Stimulated activated CD4-positive, alpha-beta T cell treated with anti-CD3 and anti-CD28 coated beads, Interleukin-15, amount 100 ng/mL, for 48 hours (primary cell): ENCODE measurements at regions not wholly inside any gene's neighbourhood (a gene's known extent, or its start where the extent isn't known, plus 50 kb on each side); places are given as distances from the start of the nearest gene placed in this dataset.

Experiments used
- DNase-seq, 2 donors: peaks; one replicate each; pipeline ENCODE4 v3.0.0-alpha.2; 2020; ENCODE audit warnings: low read depth in 2 of 2

- DNase-seq: no peak
These were observed 105.8 kb upstream of the MAGEB18 start for GRCh38 chrX:26032111-26032912.

DNA sequence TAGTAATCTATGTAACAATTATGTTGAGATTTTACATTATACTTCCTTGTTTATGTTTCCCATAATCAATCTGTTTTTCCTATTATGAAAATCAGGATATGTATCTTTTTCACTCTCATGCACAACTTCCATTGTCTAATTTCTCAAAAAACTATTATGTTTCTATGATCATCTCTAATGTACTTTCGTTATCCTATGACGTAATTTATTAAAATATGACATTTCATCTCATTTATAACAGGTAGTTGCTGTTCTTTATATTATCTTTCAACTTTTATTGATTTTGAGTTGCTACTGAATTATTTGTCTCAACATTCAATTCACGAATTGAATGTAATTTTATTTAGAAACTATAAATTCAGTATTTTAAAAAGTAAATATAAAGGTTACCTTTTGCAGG, 100.8 kb upstream of the MAGEB18 start:
- DNase-seq: no peak

DNA sequence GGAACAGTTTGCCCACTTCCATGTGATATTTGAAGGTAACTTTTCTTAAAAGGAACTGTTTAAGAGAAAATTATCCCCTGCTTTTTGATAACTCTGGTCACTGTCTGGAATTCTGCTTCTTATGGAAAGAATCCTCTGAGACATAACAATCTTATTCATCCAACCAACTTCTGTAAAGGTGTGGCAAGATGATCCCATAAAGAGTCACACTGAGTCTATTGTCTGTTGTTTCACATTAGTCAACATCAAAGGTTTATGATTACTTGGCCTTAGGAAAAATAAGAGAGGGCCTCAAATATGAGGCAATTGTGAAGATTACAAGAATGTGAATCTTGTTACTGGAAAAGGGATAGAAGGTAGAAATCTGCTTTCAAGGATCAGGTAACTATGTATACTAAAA, 88.0 kb upstream of the MAGEB18 start:
- no peak for DNase-seq

DNA sequence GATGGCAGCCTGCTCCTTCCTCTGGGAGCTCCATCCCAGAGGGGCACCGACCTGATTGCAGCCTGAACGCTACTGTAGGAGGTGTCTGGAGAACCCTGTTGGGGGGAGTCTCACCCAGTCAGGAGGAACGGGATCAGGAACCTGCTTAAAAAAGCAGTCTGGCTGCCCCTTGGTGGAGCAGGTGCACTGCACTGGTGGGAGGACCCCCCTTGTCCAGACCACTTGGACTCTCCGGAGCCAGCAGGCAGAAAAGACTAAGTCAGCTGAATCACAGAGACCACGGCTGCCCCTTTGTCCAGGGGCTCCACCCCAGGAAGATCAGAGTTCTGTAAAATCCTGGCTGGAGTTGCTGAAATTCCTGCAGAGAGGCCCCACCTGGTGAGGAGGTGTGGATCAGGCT, 67.3 kb upstream of the MAGEB18 start:
- DNase-seq: no peak

DNA sequence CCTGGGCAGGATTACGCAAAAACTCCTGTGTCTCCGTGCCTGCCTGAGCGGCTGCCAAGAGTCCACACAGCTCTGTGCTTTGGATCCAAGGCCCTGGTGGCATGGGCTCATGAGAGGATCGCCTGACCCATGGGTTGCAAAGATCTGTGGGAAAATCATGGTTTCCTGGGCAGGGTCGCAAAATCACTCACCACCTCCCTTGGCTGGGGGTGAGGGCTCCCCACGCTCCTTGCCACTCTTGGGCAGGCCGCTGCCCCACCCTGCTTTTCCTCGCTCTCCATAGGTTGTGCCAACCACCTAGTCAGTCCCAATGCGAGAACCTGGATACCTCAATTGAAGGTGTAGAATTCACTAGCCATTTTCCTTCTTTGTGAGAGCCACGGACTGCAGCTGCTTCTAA, 66.5 kb upstream of the MAGEB18 start:
- no peak for DNase-seq

- DNase-seq: no peak
These were observed 55.0 kb upstream of the MAGEB18 start for GRCh38 chrX:26083093-26083492.
